Stimulated activated naive CD8-positive, alpha-beta T cell treated with anti-CD3 and anti-CD28 coated beads, Interleukin-15, amount 100 ng/mL, for 72 hours (primary cell): ENCODE measurements at regions not wholly inside any gene's neighbourhood (a gene's known extent, or its start where the extent isn't known, plus 50 kb on each side); places are given as distances from the start of the nearest gene placed in this dataset.

Experiments
- ATAC-seq: fragments of 150-1000 bp; cut with Tn5 transposase; 2 replicates; pipeline ENCODE4 v1.10.0; 2021; ENCODE audit warnings: mild to moderate bottlenecking, moderate library complexity
- DNase-seq, 2 donors: peaks; one replicate each; pipeline ENCODE4 v3.0.0; 2021 to 2022
- H3K27ac Mint-ChIP-seq, 2 donors: one replicate each; pipeline ENCODE4 v1.8.0; 2022; ENCODE audit warnings: mild to moderate bottlenecking in 2 of 2, mixed read lengths in 2 of 2, moderate library complexity in 2 of 2
- H3K27me3 Mint-ChIP-seq: one replicate; pipeline ENCODE4 v1.8.0; 2022; ENCODE audit warnings: mixed read lengths
- H3K4me1 Mint-ChIP-seq: one replicate; pipeline ENCODE4 v1.8.0; 2022; ENCODE audit warnings: mild to moderate bottlenecking, mixed read lengths
- H3K4me3 Mint-ChIP-seq, 2 donors: one replicate each; pipeline ENCODE4 v1.8.0; 2022; ENCODE audit warnings: mild to moderate bottlenecking in 2 of 2, mixed read lengths in 2 of 2, moderate library complexity in 1 of 2
- H3K9me3 Mint-ChIP-seq, 2 donors: one replicate each; pipeline ENCODE4 v1.8.0; 2022; ENCODE audit warnings: mixed read lengths in 2 of 2

DNA sequence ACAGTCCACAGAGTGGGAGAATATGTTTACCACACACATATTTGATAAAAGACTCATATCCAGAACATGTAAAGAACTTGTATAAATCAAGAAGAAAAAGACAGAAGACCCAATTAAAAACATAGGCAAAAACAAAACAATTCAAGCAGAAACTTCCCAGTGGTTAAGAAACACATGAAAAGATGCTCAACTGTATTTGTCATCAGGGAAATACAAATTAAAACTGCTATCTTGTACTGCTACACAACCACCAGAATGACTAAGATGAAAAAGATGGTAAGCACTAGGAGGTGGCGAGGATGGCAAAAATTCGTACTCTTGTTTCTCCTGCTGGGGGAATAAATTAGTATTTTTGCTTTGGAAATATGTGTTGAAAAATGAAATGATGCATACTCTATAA, 192.3 kb upstream of the C11orf87 start:
- Mint-ChIP-seq H3K27me3 (no peaks in the 10 kb centered on the region), H3K4me3 (no peak overlapping the region), H3K27ac (no peak overlapping the region), H3K9me3 (peaks cover 0 to 6% of the 10 kb centered on the region in 2 donors), H3K4me1 (no peaks in the 10 kb centered on the region)
- no peak for ATAC-seq
- DNase-seq = no peak

DNA sequence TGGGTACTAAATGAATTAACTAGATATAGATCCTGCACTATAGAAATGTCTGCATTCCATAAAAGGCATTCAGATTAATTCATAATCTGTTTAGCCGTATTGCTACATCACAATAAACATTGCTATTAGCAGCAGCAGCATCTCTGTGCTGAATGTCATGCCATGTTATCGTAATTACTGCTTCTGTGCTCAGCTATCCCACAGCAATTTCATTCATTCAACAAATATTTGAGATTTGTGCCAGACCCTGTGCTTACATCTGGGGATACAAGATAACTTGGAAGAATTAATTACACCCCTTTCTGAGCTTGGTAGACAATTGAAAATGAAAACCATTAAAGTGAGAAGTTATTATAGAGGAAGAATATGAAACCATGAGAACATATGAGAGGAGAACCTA, 185.8 kb upstream of the C11orf87 start:
- Mint-ChIP-seq H3K27ac (no peak overlapping the region), H3K4me3 (no peak overlapping the region), H3K4me1 (no peaks in the 10 kb centered on the region), H3K27me3 (no peaks in the 10 kb centered on the region), H3K9me3 (no peaks in the 10 kb centered on the region)
- ATAC-seq (no peak), DNase-seq (no peak)

- ATAC-seq = no peak
- no peaks in the 10 kb centered on the region for H3K9me3 Mint-ChIP-seq
- H3K4me3 Mint-ChIP-seq = no peak overlapping the region
- no peaks in the 10 kb centered on the region for H3K4me1 Mint-ChIP-seq
- H3K27me3 Mint-ChIP-seq = no peaks in the 10 kb centered on the region
- H3K27ac Mint-ChIP-seq = no peak overlapping the region
- no peak for DNase-seq
Measured at GRCh38 chr11:109236696-109237095, 185.3 kb upstream of the C11orf87 start.

GRCh38 chr11:109237636-109238035, 184.4 kb upstream of the C11orf87 start:
- Mint-ChIP-seq H3K27me3 (no peaks in the 10 kb centered on the region), H3K27ac (no peak overlapping the region), H3K4me3 (no peak overlapping the region), H3K4me1 (no peaks in the 10 kb centered on the region), H3K9me3 (no peaks in the 10 kb centered on the region)
- ATAC-seq (no peak), DNase-seq (no peak)

DNA sequence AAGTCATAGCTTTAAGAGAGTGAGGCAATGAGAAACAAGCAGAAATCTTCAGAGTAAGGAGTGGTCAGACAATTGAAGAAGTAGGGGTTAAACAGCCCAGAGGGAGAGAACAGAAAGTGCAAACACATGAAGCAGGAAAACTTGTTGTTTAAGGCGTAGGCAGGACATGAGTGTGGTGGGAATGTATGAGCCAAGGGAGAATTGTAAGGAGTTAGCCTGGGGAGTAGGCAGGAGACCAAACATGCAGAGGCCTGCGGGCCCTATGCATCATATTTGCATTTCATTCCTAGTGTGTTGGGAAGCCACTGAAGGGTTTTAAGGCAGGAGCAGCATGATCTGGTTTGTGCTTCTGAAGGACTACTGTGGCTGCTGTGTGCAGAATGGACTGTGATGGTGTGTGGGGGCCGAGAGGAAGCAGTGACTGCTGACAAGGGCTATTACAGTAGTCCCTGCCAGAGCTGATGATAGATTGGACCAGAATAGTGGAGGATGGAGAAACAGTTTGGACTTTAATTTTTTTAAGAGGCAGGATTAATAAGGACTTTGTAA, 179.9 kb upstream of the C11orf87 start:
- ATAC-seq = no peak
- no peaks in the 10 kb centered on the region for H3K4me1 Mint-ChIP-seq
- no peak overlapping the region for H3K4me3 Mint-ChIP-seq
- no peaks in the 10 kb centered on the region for H3K27me3 Mint-ChIP-seq
- H3K9me3 Mint-ChIP-seq = peaks cover 0 to 12% of the 10 kb centered on the region in 2 donors
- no peak for DNase-seq
- no peak overlapping the region for H3K27ac Mint-ChIP-seq

GRCh38 chr11:109247071-109247470, 174.9 kb upstream of the C11orf87 start:
- ATAC-seq (no peak), DNase-seq (no peak)
- Mint-ChIP-seq H3K9me3 (peaks cover 5 to 12% of the 10 kb centered on the region in 2 donors), H3K4me3 (no peak overlapping the region), H3K27ac (no peak overlapping the region), H3K27me3 (no peaks in the 10 kb centered on the region), H3K4me1 (no peaks in the 10 kb centered on the region)

- H3K9me3 Mint-ChIP-seq = peaks cover 9 to 18% of the 10 kb centered on the region in 2 donors
- ATAC-seq = no peak
- DNase-seq = no peak
Measured at GRCh38 chr11:109249597-109249996, 172.4 kb upstream of the C11orf87 start.

DNA sequence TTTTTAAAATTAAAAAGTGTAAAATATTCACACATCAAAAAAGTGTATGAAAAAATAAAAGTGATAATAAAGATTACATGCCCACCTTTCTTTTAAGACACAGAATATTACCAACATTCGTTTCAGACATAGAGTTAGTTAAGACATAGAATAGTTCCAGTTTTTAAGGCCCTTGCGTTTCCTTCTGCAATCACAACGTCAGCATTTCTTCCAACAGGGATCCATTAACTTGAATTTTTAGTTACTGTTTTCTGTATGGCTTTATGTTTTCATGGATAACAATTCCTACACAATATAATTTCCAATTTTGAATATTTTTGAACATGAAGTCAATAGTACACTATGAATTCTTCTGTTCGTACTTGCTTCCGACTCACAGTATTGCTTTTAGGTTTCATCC, 170.8 kb upstream of the C11orf87 start:
- H3K4me1 Mint-ChIP-seq = no peaks in the 10 kb centered on the region
- ATAC-seq (no peak), DNase-seq (no peak)
- peaks cover 6 to 9% of the 10 kb centered on the region in 2 donors for H3K9me3 Mint-ChIP-seq
- no peak overlapping the region for H3K27ac Mint-ChIP-seq
- no peak overlapping the region for H3K4me3 Mint-ChIP-seq
- H3K27me3 Mint-ChIP-seq = no peaks in the 10 kb centered on the region

More at GRCh38 chr11:109249597-109249996, 172.4 kb upstream of the C11orf87 start:
- Mint-ChIP-seq H3K27me3 (no peaks in the 10 kb centered on the region), H3K27ac (no peak overlapping the region), H3K4me1 (no peaks in the 10 kb centered on the region), H3K4me3 (no peak overlapping the region)

DNA sequence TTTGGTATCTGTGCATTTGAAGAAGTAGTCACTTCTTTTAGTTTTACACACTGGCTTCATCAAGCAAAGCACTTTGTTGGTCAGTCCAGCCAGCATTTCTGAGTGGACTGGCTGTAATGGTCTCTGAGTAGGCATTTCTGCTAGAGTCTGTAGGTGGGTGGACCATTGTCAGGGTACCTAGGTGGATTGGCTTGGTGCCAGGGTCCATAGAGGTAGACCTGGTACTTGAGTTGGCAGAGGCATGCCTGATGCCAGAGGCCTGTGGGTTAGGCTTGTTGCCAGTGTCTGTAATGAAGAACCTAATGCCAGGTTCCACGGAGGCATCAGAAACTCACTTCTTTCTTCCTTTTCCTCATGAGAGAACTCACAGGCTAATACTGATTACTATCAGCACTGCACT, 157.9 kb upstream of the C11orf87 start:
- no peaks in the 10 kb centered on the region for H3K4me1 Mint-ChIP-seq
- DNase-seq (no peak), ATAC-seq (no peak)
- H3K27me3 Mint-ChIP-seq = no peaks in the 10 kb centered on the region
- no peak overlapping the region for H3K4me3 Mint-ChIP-seq
- peaks cover 9 to 22% of the 10 kb centered on the region in 2 donors for H3K9me3 Mint-ChIP-seq
- no peak overlapping the region for H3K27ac Mint-ChIP-seq

GRCh38 chr11:109267293-109268095, 154.5 kb upstream of the C11orf87 start:
- no peaks in the 10 kb centered on the region for H3K4me1 Mint-ChIP-seq
- H3K27me3 Mint-ChIP-seq = no peaks in the 10 kb centered on the region
- ATAC-seq = no peak
- DNase-seq = no peak
- H3K27ac Mint-ChIP-seq = no peak overlapping the region
- peaks cover 11 to 15% of the 10 kb centered on the region in 2 donors for H3K9me3 Mint-ChIP-seq
- no peak overlapping the region for H3K4me3 Mint-ChIP-seq

GRCh38 chr11:109275931-109276330, 146.1 kb upstream of the C11orf87 start:
- Mint-ChIP-seq H3K27me3 (no peaks in the 10 kb centered on the region), H3K4me1 (no peaks in the 10 kb centered on the region), H3K27ac (no peak overlapping the region), H3K4me3 (no peak overlapping the region), H3K9me3 (peaks cover 14 to 26% of the 10 kb centered on the region in 2 donors)
- DNase-seq (no peak), ATAC-seq (no peak)

DNA sequence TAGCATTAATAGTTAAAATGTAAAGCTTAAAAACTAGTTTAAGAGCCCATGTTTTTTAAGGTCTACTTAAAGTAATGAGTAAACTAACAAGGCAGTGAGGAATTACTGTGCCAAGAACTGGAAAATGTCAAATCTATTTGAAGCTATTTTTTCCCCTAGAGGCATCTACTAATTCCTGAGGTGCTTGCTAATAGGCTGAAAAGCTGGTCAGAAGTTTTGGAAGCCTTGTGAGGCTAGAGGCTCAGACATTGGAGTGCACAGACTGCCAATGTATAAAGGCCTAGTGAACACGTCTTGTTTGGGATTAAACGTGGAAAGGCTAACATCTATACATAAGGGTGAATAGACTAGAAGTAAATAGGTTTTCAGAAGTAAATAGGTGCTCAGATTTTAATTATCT, 136.5 kb upstream of the C11orf87 start:
- no peaks in the 10 kb centered on the region for H3K27me3 Mint-ChIP-seq
- DNase-seq (no peak), ATAC-seq (no peak)
- H3K27ac Mint-ChIP-seq = no peak overlapping the region
- H3K4me3 Mint-ChIP-seq = no peak overlapping the region
- H3K9me3 Mint-ChIP-seq = peaks cover 4 to 11% of the 10 kb centered on the region in 2 donors
- no peaks in the 10 kb centered on the region for H3K4me1 Mint-ChIP-seq

GRCh38 chr11:109291553-109291952, 130.4 kb upstream of the C11orf87 start:
- H3K4me1 Mint-ChIP-seq = no peaks in the 10 kb centered on the region

GRCh38 chr11:109298865-109299264, 123.1 kb upstream of the C11orf87 start:
- ATAC-seq (no peak), DNase-seq (no peak)
- Mint-ChIP-seq H3K4me1 (no peaks in the 10 kb centered on the region), H3K27me3 (no peaks in the 10 kb centered on the region), H3K4me3 (no peak overlapping the region), H3K9me3 (no peaks in the 10 kb centered on the region), H3K27ac (no peak overlapping the region)

More at GRCh38 chr11:109291553-109291952, 130.4 kb upstream of the C11orf87 start:
- ATAC-seq (no peak), DNase-seq (no peak)
- Mint-ChIP-seq H3K9me3 (peaks cover 0 to 9% of the 10 kb centered on the region in 2 donors), H3K27me3 (no peaks in the 10 kb centered on the region), H3K4me3 (no peak overlapping the region), H3K27ac (no peak overlapping the region)

DNA sequence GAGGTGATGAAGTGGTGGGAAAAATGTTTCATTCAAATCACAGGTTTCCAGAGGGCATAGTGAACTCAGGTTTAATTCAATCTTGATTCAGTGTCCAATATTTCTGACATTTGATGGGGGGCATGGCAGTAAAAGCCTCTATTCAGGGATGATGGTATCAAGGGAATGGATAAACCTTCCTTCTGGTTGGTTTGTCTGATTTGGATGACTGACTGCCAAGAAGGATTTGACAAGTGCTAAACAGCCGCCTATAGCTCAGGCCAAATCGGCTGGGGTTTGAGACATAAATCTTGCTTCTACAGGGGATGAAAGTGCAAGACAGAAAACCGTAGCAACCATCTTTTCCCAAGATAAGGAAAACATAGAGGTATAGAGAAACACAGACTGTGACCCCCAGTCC, 121.8 kb upstream of the C11orf87 start:
- Mint-ChIP-seq H3K4me3 (no peak overlapping the region), H3K27ac (no peak overlapping the region), H3K27me3 (no peaks in the 10 kb centered on the region), H3K4me1 (no peaks in the 10 kb centered on the region), H3K9me3 (no peaks in the 10 kb centered on the region)
- no peak for DNase-seq
- ATAC-seq = no peak

DNA sequence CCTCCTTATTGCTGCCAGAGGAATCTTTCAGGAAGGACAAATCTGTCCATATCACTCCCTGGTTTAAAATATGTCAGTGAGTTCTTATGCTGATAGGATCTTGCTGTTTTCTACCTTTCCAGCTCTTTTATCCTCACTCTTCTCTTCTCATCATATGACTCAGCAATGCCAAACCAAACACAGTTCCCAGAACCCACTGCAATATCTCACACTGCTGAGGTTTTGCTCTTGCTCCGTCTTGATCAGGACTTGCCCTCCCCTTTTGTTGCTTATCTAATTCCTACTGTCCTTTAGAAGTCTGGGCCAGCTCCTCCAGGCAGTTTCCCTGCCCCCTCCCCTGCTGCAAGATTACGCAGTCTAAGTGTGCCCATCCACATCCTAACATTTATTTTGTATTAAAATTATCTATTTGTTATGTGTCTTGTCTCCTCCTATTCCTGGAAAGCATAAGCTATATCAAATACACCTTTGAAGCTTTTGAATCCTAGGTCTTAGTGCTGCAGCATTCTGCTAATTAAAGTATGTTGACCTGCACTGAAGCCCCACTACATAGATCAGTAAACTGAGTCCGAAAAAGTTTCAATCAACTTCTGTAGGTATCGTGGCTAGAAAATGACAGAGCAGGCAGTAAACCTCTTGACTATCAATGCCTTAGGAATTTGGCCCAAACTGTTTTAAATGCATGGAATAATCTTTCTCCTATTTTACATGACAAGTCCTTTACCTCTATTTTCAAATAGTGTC, 119.2 kb upstream of the C11orf87 start:
- Mint-ChIP-seq H3K4me1 (no peaks in the 10 kb centered on the region), H3K27ac (peak overlapping the region in 1 of 2 donors; percentile 34), H3K9me3 (no peaks in the 10 kb centered on the region), H3K27me3 (no peaks in the 10 kb centered on the region), H3K4me3 (no peak overlapping the region)
- DNase-seq (no peak), ATAC-seq (no peak)
